ENCODE measurements at regions not wholly inside any gene's neighbourhood (a gene's known extent, or its start where the extent isn't known, plus 50 kb on each side); places are given as distances from the start of the nearest gene placed in this dataset.

DNA sequence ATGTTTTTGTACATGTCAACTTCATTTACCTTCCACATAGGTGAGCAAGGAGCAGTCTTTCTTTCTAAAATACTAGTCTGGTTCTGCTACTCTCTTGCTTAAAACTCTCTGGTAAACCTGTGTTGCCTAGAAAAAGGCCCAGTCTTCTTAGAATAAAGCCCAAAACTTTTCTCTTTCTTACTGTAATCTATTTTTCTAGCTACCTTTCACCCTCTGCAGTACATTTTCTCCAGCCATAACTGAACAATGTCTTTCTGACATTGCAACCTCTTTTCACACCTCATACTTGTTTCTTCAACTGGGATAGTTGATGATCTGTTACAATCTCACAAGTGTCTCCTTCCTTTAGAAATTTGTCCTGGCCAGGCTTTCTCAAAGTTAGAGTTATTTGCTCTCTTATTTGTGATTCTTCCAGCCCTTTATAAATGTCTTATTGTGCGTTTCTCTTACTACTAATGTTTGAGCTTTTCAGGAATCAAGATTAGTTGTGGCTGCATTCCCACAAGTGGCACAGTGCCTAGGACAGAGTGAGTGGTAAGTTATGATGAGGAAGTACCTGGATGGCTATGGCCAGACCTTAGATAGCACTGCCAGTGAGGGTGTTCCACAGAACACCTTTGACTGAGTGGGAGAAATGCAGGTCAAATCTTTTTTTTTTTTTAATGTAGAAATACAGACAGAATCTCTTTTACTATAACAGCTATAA lies 313.4 kb upstream of the SATB1 start:
- Histone ChIP-seq H2AFZ (ENCODE audit: low read depth, low read length) (no peak overlapping the region), H4K20me1 (replicated peaks; ENCODE audit: control insufficient read depth, insufficient read depth, low read length) (no peaks in the 10 kb centered on the region), H3K36me3 (ENCODE audit: control insufficient read depth, insufficient read depth, low read length) (no peaks in the 10 kb centered on the region), H3K9me1 (ENCODE audit: control insufficient read depth, insufficient read depth, low read length) (no peaks in the 10 kb centered on the region), H3K9ac (ENCODE audit: insufficient read depth in 1 of 2, low read depth in 2 of 2, low read length in 2 of 2) (no peak overlapping the region), H3K4me1 (replicated peaks in 1 of 2; ENCODE audit: control insufficient read depth in 2 of 2, insufficient read depth in 2 of 2, low read length in 2 of 2) (no peaks in the 10 kb centered on the region), H3K27ac (ENCODE audit: extremely low read depth, low read depth, low read length) (no peak overlapping the region), H3K9me3 (replicated peaks; ENCODE audit: control insufficient read depth, insufficient read depth, low read depth, low read length) (peaks cover 1% of the 10 kb centered on the region), H3K27me3 (ENCODE audit: control insufficient read depth in 2 of 2, insufficient read depth in 2 of 2, low read length in 2 of 2) (no peaks in the 10 kb centered on the region), H3K4me2 (ENCODE audit: insufficient read depth, low read length) (no peak overlapping the region), H3K79me2 (ENCODE audit: control insufficient read depth, insufficient read depth, low read length) (no peaks in the 10 kb centered on the region), H3K4me3 (no peak overlapping the region)
- FAIRE-seq = no peak
- WGBS (ENCODE audit: insufficient coverage, low coverage, missing lambda C conversion rate) = 0% methylated on average over 1 of the region's 1 CpG
- POLR2A ChIA-PET = no interaction called here
- intact Hi-C loops (cut with micrococcal nuclease) = no loop called here
- no peak for DNase-seq (ENCODE audit: extremely low read depth in 1 of 4, low spot score in 3 of 4)
- no peak for ATAC-seq
- in situ Hi-C loops (cut with MboI) = no loop called here
- CTCF ChIA-PET (ENCODE audit: low intra/inter-chr PET ratio) = no interaction called here
- no TSS peak for BruUV-seq (replicated peaks)
- no peak for TF ChIP-seq SOX6 (IDR thresholded peaks at IDR 0.05)
- TF ChIP-seq, protein P1, sequence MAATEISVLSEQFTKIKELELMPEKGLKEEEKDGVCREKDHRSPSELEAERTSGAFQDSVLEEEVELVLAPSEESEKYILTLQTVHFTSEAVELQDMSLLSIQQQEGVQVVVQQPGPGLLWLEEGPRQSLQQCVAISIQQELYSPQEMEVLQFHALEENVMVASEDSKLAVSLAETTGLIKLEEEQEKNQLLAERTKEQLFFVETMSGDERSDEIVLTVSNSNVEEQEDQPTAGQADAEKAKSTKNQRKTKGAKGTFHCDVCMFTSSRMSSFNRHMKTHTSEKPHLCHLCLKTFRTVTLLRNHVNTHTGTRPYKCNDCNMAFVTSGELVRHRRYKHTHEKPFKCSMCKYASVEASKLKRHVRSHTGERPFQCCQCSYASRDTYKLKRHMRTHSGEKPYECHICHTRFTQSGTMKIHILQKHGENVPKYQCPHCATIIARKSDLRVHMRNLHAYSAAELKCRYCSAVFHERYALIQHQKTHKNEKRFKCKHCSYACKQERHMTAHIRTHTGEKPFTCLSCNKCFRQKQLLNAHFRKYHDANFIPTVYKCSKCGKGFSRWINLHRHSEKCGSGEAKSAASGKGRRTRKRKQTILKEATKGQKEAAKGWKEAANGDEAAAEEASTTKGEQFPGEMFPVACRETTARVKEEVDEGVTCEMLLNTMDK (IDR thresholded peaks at IDR 0.05; ENCODE audit: borderline replicate concordance, insufficient read depth, low read depth, low read length, poor library complexity, severe bottlenecking) = no peak
- TF ChIP-seq TBL1XR1 (IDR thresholded peaks at IDR 0.05; ENCODE audit: low read length in 2 of 2) = no peak
- TF ChIP-seq, protein P2, sequence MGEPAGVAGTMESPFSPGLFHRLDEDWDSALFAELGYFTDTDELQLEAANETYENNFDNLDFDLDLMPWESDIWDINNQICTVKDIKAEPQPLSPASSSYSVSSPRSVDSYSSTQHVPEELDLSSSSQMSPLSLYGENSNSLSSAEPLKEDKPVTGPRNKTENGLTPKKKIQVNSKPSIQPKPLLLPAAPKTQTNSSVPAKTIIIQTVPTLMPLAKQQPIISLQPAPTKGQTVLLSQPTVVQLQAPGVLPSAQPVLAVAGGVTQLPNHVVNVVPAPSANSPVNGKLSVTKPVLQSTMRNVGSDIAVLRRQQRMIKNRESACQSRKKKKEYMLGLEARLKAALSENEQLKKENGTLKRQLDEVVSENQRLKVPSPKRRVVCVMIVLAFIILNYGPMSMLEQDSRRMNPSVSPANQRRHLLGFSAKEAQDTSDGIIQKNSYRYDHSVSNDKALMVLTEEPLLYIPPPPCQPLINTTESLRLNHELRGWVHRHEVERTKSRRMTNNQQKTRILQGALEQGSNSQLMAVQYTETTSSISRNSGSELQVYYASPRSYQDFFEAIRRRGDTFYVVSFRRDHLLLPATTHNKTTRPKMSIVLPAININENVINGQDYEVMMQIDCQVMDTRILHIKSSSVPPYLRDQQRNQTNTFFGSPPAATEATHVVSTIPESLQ (CRISPR knock-in tag; IDR thresholded peaks at IDR 0.05) = no peak
- no peak for TF ChIP-seq SMARCA5 (IDR thresholded peaks at IDR 0.05)
- TF ChIP-seq RHOXF2B (CRISPR knock-in tag; conservative IDR thresholded peaks at IDR 0.05) = no peak
- no peak for TF ChIP-seq NR1H2 (CRISPR knock-in tag; IDR thresholded peaks at IDR 0.05)
- TF ChIP-seq HNRNPUL1 (IDR thresholded peaks at IDR 0.05; ENCODE audit: low read length) = no peak
- no peak for TF ChIP-seq ZZZ3 (IDR thresholded peaks at IDR 0.05)
- TF ChIP-seq POLR2H (tag; IDR thresholded peaks at IDR 0.05; ENCODE audit: low read depth) = no peak
- no peak for TF ChIP-seq TEAD4 (IDR thresholded peaks at IDR 0.05; ENCODE audit: low read length)
- TF ChIP-seq TEAD4 (CRISPR knock-in tag; IDR thresholded peaks at IDR 0.05; ENCODE audit: borderline replicate concordance) = no peak
- TF ChIP-seq GABPB1 (CRISPR knock-in tag; IDR thresholded peaks at IDR 0.05) = no peak
- TF ChIP-seq, protein P3, sequence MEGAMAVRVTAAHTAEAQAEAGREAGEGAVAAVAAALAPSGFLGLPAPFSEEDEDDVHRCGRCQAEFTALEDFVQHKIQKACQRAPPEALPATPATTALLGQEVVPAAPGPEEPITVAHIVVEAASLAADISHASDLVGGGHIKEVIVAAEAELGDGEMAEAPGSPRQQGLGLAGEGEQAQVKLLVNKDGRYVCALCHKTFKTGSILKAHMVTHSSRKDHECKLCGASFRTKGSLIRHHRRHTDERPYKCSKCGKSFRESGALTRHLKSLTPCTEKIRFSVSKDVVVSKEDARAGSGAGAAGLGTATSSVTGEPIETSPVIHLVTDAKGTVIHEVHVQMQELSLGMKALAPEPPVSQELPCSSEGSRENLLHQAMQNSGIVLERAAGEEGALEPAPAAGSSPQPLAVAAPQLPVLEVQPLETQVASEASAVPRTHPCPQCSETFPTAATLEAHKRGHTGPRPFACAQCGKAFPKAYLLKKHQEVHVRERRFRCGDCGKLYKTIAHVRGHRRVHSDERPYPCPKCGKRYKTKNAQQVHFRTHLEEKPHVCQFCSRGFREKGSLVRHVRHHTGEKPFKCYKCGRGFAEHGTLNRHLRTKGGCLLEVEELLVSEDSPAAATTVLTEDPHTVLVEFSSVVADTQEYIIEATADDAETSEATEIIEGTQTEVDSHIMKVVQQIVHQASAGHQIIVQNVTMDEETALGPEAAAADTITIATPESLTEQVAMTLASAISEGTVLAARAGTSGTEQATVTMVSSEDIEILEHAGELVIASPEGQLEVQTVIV (CRISPR knock-in tag; IDR thresholded peaks at IDR 0.05; ENCODE audit: borderline replicate concordance) = no peak
- TF ChIP-seq MTA1 (IDR thresholded peaks at IDR 0.05; ENCODE audit: borderline replicate concordance) = no peak

All from K562 (cell line).